ENCODE measurements at regions not wholly inside any gene's neighbourhood (a gene's known extent, or its start where the extent isn't known, plus 50 kb on each side); places are given as distances from the start of the nearest gene placed in this dataset.

DNA sequence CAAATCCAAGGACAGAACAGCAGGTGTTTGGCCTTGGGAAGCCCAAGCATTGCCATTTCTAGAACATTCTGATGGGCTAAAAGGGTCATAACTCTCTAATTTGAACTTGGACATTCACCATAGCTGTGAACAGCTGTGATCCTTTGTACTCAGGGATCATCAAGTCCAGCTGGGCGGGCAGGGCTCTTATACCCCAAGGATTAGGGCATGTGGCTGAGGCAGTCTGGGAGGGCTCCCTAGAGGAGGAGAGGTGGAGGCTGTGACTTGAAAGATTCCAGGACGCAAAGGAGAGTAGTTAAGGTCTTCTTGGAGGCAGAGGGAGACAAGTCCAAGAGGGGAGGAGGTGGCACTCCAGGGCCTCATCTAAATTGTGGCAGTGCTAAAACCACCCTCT, 233.1 kb upstream of the GSE1 start:
- Histone ChIP-seq H3K4me1 (ENCODE audit: control insufficient read depth, insufficient read depth, low read length) (peaks cover 9% of the 10 kb centered on the region), H3K4me3 (ENCODE audit: low read length) (no peak overlapping the region), H3K9me3 (ENCODE audit: control insufficient read depth, low read length) (no peaks in the 10 kb centered on the region), H3K27me3 (ENCODE audit: control insufficient read depth, insufficient read depth, low read length, poor library complexity, severe bottlenecking) (no peaks in the 10 kb centered on the region), H3K9ac (ENCODE audit: extremely low read depth, low read length, poor library complexity, severe bottlenecking) (no peak overlapping the region), H3K36me3 (ENCODE audit: control insufficient read depth, insufficient read depth, low read length) (no peaks in the 10 kb centered on the region), H3K27ac (ENCODE audit: low read depth, low read length) (no peak overlapping the region)
- 43 to 50% methylated on average over 2 of the region's 2 CpGs for WGBS, 2 experiments (ENCODE audit: insufficient coverage in 1 of 2, insufficient read length in 1 of 2)
- Mint-ChIP-seq H3K27me3 (ENCODE audit: insufficient read depth) (no peaks in the 10 kb centered on the region), H3K27ac (no peak overlapping the region), H3K36me3 (ENCODE audit: low read depth) (no peaks in the 10 kb centered on the region), H3K4me3 (no peak overlapping the region), H3K4me1 (peaks cover 15% of the 10 kb centered on the region), H3K9me3 (no peaks in the 10 kb centered on the region)
- TF ChIP-seq, protein P1, sequence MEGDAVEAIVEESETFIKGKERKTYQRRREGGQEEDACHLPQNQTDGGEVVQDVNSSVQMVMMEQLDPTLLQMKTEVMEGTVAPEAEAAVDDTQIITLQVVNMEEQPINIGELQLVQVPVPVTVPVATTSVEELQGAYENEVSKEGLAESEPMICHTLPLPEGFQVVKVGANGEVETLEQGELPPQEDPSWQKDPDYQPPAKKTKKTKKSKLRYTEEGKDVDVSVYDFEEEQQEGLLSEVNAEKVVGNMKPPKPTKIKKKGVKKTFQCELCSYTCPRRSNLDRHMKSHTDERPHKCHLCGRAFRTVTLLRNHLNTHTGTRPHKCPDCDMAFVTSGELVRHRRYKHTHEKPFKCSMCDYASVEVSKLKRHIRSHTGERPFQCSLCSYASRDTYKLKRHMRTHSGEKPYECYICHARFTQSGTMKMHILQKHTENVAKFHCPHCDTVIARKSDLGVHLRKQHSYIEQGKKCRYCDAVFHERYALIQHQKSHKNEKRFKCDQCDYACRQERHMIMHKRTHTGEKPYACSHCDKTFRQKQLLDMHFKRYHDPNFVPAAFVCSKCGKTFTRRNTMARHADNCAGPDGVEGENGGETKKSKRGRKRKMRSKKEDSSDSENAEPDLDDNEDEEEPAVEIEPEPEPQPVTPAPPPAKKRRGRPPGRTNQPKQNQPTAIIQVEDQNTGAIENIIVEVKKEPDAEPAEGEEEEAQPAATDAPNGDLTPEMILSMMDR (conservative IDR thresholded peaks at IDR 0.05): no peak
- DNase-seq: no peak

DNA sequence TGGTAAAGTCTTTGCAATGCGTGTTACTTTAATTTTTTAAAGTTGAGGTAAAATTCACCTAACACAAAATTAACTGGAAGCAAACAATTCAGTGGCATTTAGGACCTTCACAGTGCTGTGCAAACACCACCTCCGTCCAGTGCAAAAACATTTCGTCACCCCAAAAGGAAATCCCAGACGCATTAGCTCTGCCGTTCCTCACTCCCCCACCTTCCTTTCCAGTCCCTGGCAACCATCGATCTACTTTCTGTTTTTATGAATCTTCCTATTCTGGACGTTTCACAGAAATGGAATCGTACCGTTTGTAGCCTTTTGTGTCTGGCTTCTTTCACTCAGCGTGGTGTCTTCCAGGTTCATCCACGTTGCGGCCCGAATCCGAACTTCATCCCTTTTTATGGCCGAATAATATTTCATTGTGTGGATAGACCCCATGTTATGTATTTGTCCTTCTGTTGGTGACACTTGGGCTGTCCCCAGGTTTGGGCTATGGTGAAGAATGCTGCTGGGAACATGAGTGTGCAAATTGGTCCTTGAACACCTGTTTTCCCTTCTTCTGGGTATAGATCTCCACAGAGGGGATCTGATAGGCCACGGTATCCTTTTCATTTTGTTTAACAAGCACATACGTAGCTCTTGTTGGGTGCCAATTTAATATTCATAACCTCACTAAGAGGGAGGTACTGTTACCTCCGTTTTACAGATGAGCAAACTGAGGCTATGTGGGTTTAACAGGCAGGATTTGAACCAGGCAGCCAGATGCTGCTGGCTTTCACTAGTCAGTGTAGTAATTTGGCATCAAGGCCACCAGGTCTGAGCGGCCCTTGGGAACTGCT, 232.0 kb upstream of the GSE1 start:
- Mint-ChIP-seq H3K4me3 (no peak overlapping the region), H3K4me1 (peaks cover 15% of the 10 kb centered on the region), H3K27ac (no peak overlapping the region), H3K36me3 (ENCODE audit: low read depth) (no peaks in the 10 kb centered on the region), H3K27me3 (ENCODE audit: insufficient read depth) (no peaks in the 10 kb centered on the region), H3K9me3 (no peaks in the 10 kb centered on the region)
- Histone ChIP-seq H3K27me3 (ENCODE audit: control insufficient read depth, insufficient read depth, low read length, poor library complexity, severe bottlenecking) (no peaks in the 10 kb centered on the region), H3K4me1 (ENCODE audit: control insufficient read depth, insufficient read depth, low read length) (peaks cover 9% of the 10 kb centered on the region), H3K9me3 (ENCODE audit: control insufficient read depth, low read length) (no peaks in the 10 kb centered on the region), H3K9ac (ENCODE audit: extremely low read depth, low read length, poor library complexity, severe bottlenecking) (no peak overlapping the region), H3K36me3 (ENCODE audit: control insufficient read depth, insufficient read depth, low read length) (no peaks in the 10 kb centered on the region), H3K4me3 (ENCODE audit: low read length) (no peak overlapping the region), H3K27ac (ENCODE audit: low read depth, low read length) (peak overlapping the region; percentile 70)
- TF ChIP-seq, protein P1 (conservative IDR thresholded peaks at IDR 0.05): no peak
- 91% methylated on average over 18 of the region's 19 CpGs for WGBS, 2 experiments (ENCODE audit: insufficient coverage in 1 of 2, insufficient read length in 1 of 2)
- no peak for DNase-seq

DNA sequence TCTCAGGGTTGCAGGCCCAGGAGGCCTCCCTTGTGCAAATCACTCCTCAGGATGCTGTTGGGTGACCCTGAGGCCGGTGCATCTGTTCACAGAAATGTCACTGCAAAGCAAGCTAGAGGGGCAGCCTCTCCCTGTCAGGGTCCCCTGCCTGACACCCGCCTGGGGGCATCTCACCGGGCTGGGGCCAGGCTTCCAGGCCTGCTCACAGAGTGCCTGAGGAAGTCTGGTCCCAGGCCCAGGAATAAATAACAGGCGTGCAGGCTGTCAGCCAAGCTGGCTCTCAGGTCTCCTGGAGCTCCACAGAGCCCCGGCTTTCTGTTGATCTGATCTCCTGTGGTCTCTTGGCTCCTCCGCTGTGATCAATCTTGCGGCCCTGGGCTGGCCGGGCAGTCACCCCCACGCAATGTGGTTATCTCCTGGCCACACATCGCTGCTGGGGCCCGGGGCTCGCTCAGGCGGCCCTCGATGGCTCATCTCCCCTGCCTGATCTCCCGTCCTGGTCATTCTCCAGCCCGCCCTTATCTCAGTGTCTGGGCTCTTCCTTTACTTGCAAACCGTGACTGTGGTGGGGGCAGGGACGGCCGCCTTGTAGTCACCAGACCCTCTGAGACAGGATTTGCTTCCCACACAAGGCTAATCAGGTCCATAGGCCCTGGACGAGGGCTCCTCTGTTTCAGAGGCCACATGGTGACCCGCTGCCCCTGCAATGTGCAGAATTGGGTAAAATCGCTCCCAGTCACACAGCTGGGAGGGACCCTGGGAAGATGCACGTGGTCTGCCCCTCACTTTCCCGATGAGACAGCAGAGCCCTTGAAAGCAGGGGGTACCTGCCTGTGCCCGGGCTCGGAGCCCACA, 231.2 kb upstream of the GSE1 start:
- Mint-ChIP-seq H3K4me3 (no peak overlapping the region), H3K9me3 (no peaks in the 10 kb centered on the region), H3K4me1 (peaks cover 15% of the 10 kb centered on the region), H3K27ac (peak overlapping the region; percentile 66), H3K27me3 (ENCODE audit: insufficient read depth) (no peaks in the 10 kb centered on the region), H3K36me3 (ENCODE audit: low read depth) (no peaks in the 10 kb centered on the region)
- H3K9me3 ChIP-seq (ENCODE audit: control insufficient read depth, low read length): no peaks in the 10 kb centered on the region
- TF ChIP-seq, protein P1 (conservative IDR thresholded peaks at IDR 0.05): no peak
- DNase-seq: no peak
- no peaks in the 10 kb centered on the region for H3K36me3 ChIP-seq (ENCODE audit: control insufficient read depth, insufficient read depth, low read length)
- 65 to 73% methylated on average over 16 to 26 of the region's 26 CpGs for WGBS, 2 experiments (ENCODE audit: insufficient coverage in 1 of 2, insufficient read length in 1 of 2)
- H3K27ac ChIP-seq (ENCODE audit: low read depth, low read length): peak overlapping the region; percentile 70
- no peak overlapping the region for H3K4me3 ChIP-seq (ENCODE audit: low read length)
- peaks cover 9% of the 10 kb centered on the region for H3K4me1 ChIP-seq (ENCODE audit: control insufficient read depth, insufficient read depth, low read length)
- no peak overlapping the region for H3K9ac ChIP-seq (ENCODE audit: extremely low read depth, low read length, poor library complexity, severe bottlenecking)
- no peaks in the 10 kb centered on the region for H3K27me3 ChIP-seq (ENCODE audit: control insufficient read depth, insufficient read depth, low read length, poor library complexity, severe bottlenecking)

Data from endodermal cell (in vitro differentiated cells).